ENCODE measurements at regions not wholly inside any gene's neighbourhood (a gene's known extent, or its start where the extent isn't known, plus 50 kb on each side); places are given as distances from the start of the nearest gene placed in this dataset.

GRCh38 chr2:147331790-147332419 lies 512.9 kb upstream of the ACVR2A start:
- no peak for TF ChIP-seq SPI1 (IDR thresholded peaks at IDR 0.05; ENCODE audit: borderline replicate concordance, low read depth)
- H3K4me3 ChIP-seq (replicated peaks; ENCODE audit: insufficient read depth, low read length) = no peak overlapping the region

DNA sequence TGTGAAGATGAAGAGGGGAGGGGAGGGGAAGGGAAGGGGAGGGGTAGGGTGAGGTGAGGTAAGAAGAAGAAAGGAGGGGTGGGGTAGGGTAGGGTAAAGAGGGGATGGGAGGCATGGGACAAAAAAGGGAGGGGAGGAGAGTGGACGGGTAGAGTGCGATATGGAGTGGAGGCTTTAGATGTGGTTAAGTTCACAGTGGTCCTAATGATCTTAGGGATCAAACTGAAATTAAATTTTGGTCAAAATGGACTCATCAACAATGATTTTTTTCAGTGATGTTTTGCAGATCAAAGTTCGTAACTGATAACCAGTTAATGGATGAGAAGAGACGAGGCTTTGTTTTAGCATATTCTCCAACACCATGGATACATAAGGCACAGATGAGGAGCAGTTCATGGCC lies 513.9 kb upstream of the ACVR2A start:
- TF ChIP-seq SPI1 (IDR thresholded peaks at IDR 0.05; ENCODE audit: borderline replicate concordance, low read depth) = no peak
- TF ChIP-seq POLR2AphosphoS5 (IDR thresholded peaks at IDR 0.05; ENCODE audit: low read depth) = no peak
- TF ChIP-seq, protein P1, sequence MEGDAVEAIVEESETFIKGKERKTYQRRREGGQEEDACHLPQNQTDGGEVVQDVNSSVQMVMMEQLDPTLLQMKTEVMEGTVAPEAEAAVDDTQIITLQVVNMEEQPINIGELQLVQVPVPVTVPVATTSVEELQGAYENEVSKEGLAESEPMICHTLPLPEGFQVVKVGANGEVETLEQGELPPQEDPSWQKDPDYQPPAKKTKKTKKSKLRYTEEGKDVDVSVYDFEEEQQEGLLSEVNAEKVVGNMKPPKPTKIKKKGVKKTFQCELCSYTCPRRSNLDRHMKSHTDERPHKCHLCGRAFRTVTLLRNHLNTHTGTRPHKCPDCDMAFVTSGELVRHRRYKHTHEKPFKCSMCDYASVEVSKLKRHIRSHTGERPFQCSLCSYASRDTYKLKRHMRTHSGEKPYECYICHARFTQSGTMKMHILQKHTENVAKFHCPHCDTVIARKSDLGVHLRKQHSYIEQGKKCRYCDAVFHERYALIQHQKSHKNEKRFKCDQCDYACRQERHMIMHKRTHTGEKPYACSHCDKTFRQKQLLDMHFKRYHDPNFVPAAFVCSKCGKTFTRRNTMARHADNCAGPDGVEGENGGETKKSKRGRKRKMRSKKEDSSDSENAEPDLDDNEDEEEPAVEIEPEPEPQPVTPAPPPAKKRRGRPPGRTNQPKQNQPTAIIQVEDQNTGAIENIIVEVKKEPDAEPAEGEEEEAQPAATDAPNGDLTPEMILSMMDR (IDR thresholded peaks at IDR 0.05; ENCODE audit: insufficient read depth, low read length) = no peak
- no peak for TF ChIP-seq REST (IDR thresholded peaks at IDR 0.05; ENCODE audit: insufficient replicate concordance, low read depth)
- no peak for TF ChIP-seq GABPA (IDR thresholded peaks at IDR 0.05; ENCODE audit: low read depth)
- no peak for DNase-seq (ENCODE audit: low read depth in 1 of 2, low spot score in 1 of 2)
- Histone ChIP-seq H3K27me3 (ENCODE audit: insufficient read depth, poor library complexity, severe bottlenecking) (no peaks in the 10 kb centered on the region), H3K27ac (replicated peaks) (no peak overlapping the region), H3K4me3 (replicated peaks; ENCODE audit: insufficient read depth, low read length) (no peak overlapping the region)

More at GRCh38 chr2:147331790-147332419, 512.9 kb upstream of the ACVR2A start:
- Histone ChIP-seq H3K27me3 (ENCODE audit: insufficient read depth, poor library complexity, severe bottlenecking) (no peaks in the 10 kb centered on the region), H3K27ac (replicated peaks) (no peak overlapping the region)
- DNase-seq (ENCODE audit: low read depth in 1 of 2, low spot score in 1 of 2) = no peak

DNA sequence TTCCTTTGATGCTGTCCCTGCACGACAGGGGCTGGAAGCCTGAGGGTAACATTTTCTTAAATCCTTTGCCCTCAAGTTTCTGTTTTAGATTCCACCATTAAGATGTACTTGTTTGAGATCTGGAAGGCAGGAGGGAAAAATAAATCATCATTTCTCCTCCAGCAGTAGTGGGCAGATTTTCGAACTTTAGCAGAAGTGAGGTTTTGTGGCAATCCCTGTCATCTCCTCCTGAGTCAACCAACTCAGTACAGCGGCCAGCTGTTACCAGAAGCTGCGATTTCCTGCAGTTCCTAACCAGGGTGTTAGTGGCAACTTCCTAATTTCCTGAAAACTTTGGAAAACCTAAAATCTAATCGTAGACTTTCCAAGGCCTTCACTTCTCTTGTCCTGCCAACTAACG lies 517.2 kb upstream of the ACVR2A start:
- no peak for DNase-seq (ENCODE audit: low read depth in 1 of 2, low spot score in 1 of 2)
- TF ChIP-seq POLR2AphosphoS5 (IDR thresholded peaks at IDR 0.05; ENCODE audit: low read depth) (no peak), SPI1 (IDR thresholded peaks at IDR 0.05; ENCODE audit: borderline replicate concordance, low read depth) (no peak), REST (IDR thresholded peaks at IDR 0.05; ENCODE audit: insufficient replicate concordance, low read depth) (no peak), GABPA (IDR thresholded peaks at IDR 0.05; ENCODE audit: low read depth) (no peak)
- TF ChIP-seq, protein P1 (IDR thresholded peaks at IDR 0.05; ENCODE audit: insufficient read depth, low read length) = no peak
- Histone ChIP-seq H3K27me3 (ENCODE audit: insufficient read depth, poor library complexity, severe bottlenecking) (no peaks in the 10 kb centered on the region), H3K27ac (replicated peaks) (no peak overlapping the region), H3K4me3 (replicated peaks; ENCODE audit: insufficient read depth, low read length) (no peak overlapping the region)

GRCh38 chr2:147325990-147326389 lies 518.8 kb upstream of the ACVR2A start:
- TF ChIP-seq POLR2AphosphoS5 (IDR thresholded peaks at IDR 0.05; ENCODE audit: low read depth) = no peak
- H3K27ac ChIP-seq (replicated peaks) = no peak overlapping the region
- no peak for DNase-seq (ENCODE audit: low read depth in 1 of 2, low spot score in 1 of 2)
- no peak overlapping the region for H3K4me3 ChIP-seq (replicated peaks; ENCODE audit: insufficient read depth, low read length)
- no peaks in the 10 kb centered on the region for H3K27me3 ChIP-seq (ENCODE audit: insufficient read depth, poor library complexity, severe bottlenecking)

DNA sequence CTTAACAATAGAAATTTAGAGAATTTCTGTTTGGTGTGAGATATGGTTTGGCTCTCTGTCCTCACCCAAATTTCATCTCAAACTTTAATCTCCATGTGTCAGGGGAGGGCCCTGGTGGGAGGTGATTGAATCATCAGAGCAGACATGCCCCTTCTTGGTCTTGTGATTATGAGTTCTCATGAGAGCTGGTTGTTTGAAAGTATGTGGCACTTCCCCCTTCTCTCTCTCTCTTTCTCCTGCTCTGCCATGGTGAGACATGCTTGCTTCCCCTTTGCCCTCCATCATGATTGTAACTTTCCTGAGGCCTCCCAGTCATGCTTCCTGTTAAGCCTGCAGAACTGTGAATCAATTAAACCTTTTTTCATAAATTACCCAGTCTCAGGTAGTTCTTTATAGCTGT lies 524.7 kb upstream of the ACVR2A start:
- no peak overlapping the region for H3K27ac ChIP-seq (replicated peaks)
- H3K4me3 ChIP-seq (replicated peaks; ENCODE audit: insufficient read depth, low read length) = no peak overlapping the region

More for the DNA sequence above, 524.7 kb upstream of the ACVR2A start:
- peak in 1 of 2 experiments; percentile 14 for DNase-seq (ENCODE audit: low read depth in 1 of 2, low spot score in 1 of 2)
- H3K27me3 ChIP-seq (ENCODE audit: insufficient read depth, poor library complexity, severe bottlenecking) = no peaks in the 10 kb centered on the region
- TF ChIP-seq SPI1 (IDR thresholded peaks at IDR 0.05; ENCODE audit: borderline replicate concordance, low read depth) = peak; percentile 34; the same call in 1 of the 2 replicates
- TF ChIP-seq POLR2AphosphoS5 (IDR thresholded peaks at IDR 0.05; ENCODE audit: low read depth) = no peak
- no peak for TF ChIP-seq REST (IDR thresholded peaks at IDR 0.05; ENCODE audit: insufficient replicate concordance, low read depth)

Measured in HL-60 (cell line).